Activated naive CD8-positive, alpha-beta T cell treated with anti-CD3 and anti-CD28 coated beads, Interleukin-2, amount 10 ng/mL, durations not matched to agents 7 days and 5 days (primary cell): ENCODE measurements at regions not wholly inside any gene's neighbourhood (a gene's known extent, or its start where the extent isn't known, plus 50 kb on each side); places are given as distances from the start of the nearest gene placed in this dataset.

Source experiments
- ATAC-seq: fragments of 150-1000 bp; cut with Tn5 transposase; one replicate; pipeline ENCODE4 v1.10.0; 2021; ENCODE audit warnings: low read depth, moderate library complexity
- POLR2A ChIA-PET: fragments of 350-600 bp; sonication (Branson Sonifier 250); formaldehyde crosslinking; loops from one replicate; lab custom pipeline; 2021; ENCODE audit warnings: antibody characterized with exemption; lab: Charles Lee
- DNase-seq: peaks from one replicate; pipeline ENCODE4 v3.0.0; 2021
- H3K27ac Mint-ChIP-seq: one replicate; pipeline ENCODE4 v1.8.0; 2022; ENCODE audit warnings: mild to moderate bottlenecking, mixed read lengths
- H3K27me3 Mint-ChIP-seq: one replicate; pipeline ENCODE4 v1.8.0; 2022; ENCODE audit warnings: mild to moderate bottlenecking, moderate library complexity, mixed read lengths
- H3K36me3 Mint-ChIP-seq: one replicate; pipeline ENCODE4 v1.8.0; 2021; ENCODE audit warnings: mild to moderate bottlenecking, mixed read lengths
- H3K4me1 Mint-ChIP-seq: one replicate; pipeline ENCODE4 v1.8.0; 2021; ENCODE audit warnings: mixed read lengths
- H3K4me3 Mint-ChIP-seq: one replicate; pipeline ENCODE4 v1.8.0; 2022; ENCODE audit warnings: mild to moderate bottlenecking, moderate library complexity, mixed read lengths
- H3K9me3 Mint-ChIP-seq: one replicate; pipeline ENCODE4 v1.8.0; 2021; ENCODE audit warnings: mixed read lengths

- H3K9me3 Mint-ChIP-seq, result no peaks in the 10 kb centered on the region
- H3K27me3 Mint-ChIP-seq, result no peaks in the 10 kb centered on the region
- no peak overlapping the region for H3K4me3 Mint-ChIP-seq
- no peaks in the 10 kb centered on the region for H3K4me1 Mint-ChIP-seq
- POLR2A ChIA-PET, result no interaction called here
- no peak overlapping the region for H3K27ac Mint-ChIP-seq
- DNase-seq (no peak), ATAC-seq (no peak)
- H3K36me3 Mint-ChIP-seq, result no peaks in the 10 kb centered on the region
These were observed 247.1 kb upstream of the SALL3 start for GRCh38 chr18:78732273-78733210.

- H3K4me1 Mint-ChIP-seq, result no peaks in the 10 kb centered on the region
- H3K4me3 Mint-ChIP-seq, result no peak overlapping the region
- H3K9me3 Mint-ChIP-seq, result peaks cover 2% of the 10 kb centered on the region
- H3K27ac Mint-ChIP-seq, result no peak overlapping the region
- ATAC-seq, result no peak
- H3K36me3 Mint-ChIP-seq, result no peaks in the 10 kb centered on the region
- H3K27me3 Mint-ChIP-seq, result no peaks in the 10 kb centered on the region
- no peak for DNase-seq
- POLR2A ChIA-PET, result no interaction called here
These were observed 245.6 kb upstream of the SALL3 start for GRCh38 chr18:78733762-78734613.

GRCh38 chr18:78734614-78734945 is 245.0 kb upstream of the SALL3 start:
- Mint-ChIP-seq H3K27ac (no peak overlapping the region), H3K27me3 (no peaks in the 10 kb centered on the region)

GRCh38 chr18:78735131-78736014 is 244.2 kb upstream of the SALL3 start:
- Mint-ChIP-seq H3K27me3 (no peaks in the 10 kb centered on the region), H3K4me3 (no peak overlapping the region), H3K27ac (no peak overlapping the region), H3K4me1 (no peaks in the 10 kb centered on the region), H3K9me3 (peaks cover 2% of the 10 kb centered on the region), H3K36me3 (no peaks in the 10 kb centered on the region)
- ATAC-seq, result no peak
- POLR2A ChIA-PET, result no interaction called here
- DNase-seq, result no peak

More at GRCh38 chr18:78734614-78734945, 245.0 kb upstream of the SALL3 start:
- Mint-ChIP-seq H3K9me3 (peaks cover 2% of the 10 kb centered on the region), H3K4me1 (no peaks in the 10 kb centered on the region), H3K4me3 (no peak overlapping the region), H3K36me3 (no peaks in the 10 kb centered on the region)
- POLR2A ChIA-PET, result no interaction called here
- DNase-seq, result no peak
- no peak for ATAC-seq

GRCh38 chr18:78736015-78736690 is 243.5 kb upstream of the SALL3 start:
- no peaks in the 10 kb centered on the region for H3K36me3 Mint-ChIP-seq
- H3K9me3 Mint-ChIP-seq, result peaks cover 2% of the 10 kb centered on the region
- no peak overlapping the region for H3K4me3 Mint-ChIP-seq
- DNase-seq (no peak), ATAC-seq (no peak)
- H3K27ac Mint-ChIP-seq, result no peak overlapping the region
- POLR2A ChIA-PET, result no interaction called here
- H3K4me1 Mint-ChIP-seq, result no peaks in the 10 kb centered on the region
- H3K27me3 Mint-ChIP-seq, result no peaks in the 10 kb centered on the region

- POLR2A ChIA-PET, result no interaction called here
- Mint-ChIP-seq H3K27ac (no peak overlapping the region), H3K4me3 (no peak overlapping the region), H3K36me3 (no peaks in the 10 kb centered on the region), H3K4me1 (no peaks in the 10 kb centered on the region), H3K9me3 (peaks cover 2% of the 10 kb centered on the region), H3K27me3 (no peaks in the 10 kb centered on the region)
- ATAC-seq (no peak), DNase-seq (no peak)
These were observed 242.4 kb upstream of the SALL3 start for GRCh38 chr18:78737006-78737915.

GRCh38 chr18:78738076-78738690 is 241.4 kb upstream of the SALL3 start:
- no peak overlapping the region for H3K4me3 Mint-ChIP-seq
- DNase-seq (no peak), ATAC-seq (no peak)
- no peak overlapping the region for H3K27ac Mint-ChIP-seq
- POLR2A ChIA-PET, result no interaction called here
- peaks cover 2% of the 10 kb centered on the region for H3K9me3 Mint-ChIP-seq
- H3K27me3 Mint-ChIP-seq, result no peaks in the 10 kb centered on the region
- no peaks in the 10 kb centered on the region for H3K4me1 Mint-ChIP-seq
- no peaks in the 10 kb centered on the region for H3K36me3 Mint-ChIP-seq

GRCh38 chr18:78739115-78739514 is 240.5 kb upstream of the SALL3 start:
- Mint-ChIP-seq H3K36me3 (no peaks in the 10 kb centered on the region), H3K9me3 (peaks cover 2% of the 10 kb centered on the region), H3K27ac (no peak overlapping the region), H3K4me1 (no peaks in the 10 kb centered on the region), H3K4me3 (no peak overlapping the region), H3K27me3 (no peaks in the 10 kb centered on the region)
- POLR2A ChIA-PET, result no interaction called here
- DNase-seq (no peak), ATAC-seq (no peak)

- H3K27me3 Mint-ChIP-seq, result peaks cover 2% of the 10 kb centered on the region
- H3K9me3 Mint-ChIP-seq, result peaks cover 2% of the 10 kb centered on the region
- H3K4me3 Mint-ChIP-seq, result no peak overlapping the region
- H3K4me1 Mint-ChIP-seq, result no peaks in the 10 kb centered on the region
- no peaks in the 10 kb centered on the region for H3K36me3 Mint-ChIP-seq
- no peak for DNase-seq
- no peak for ATAC-seq
- POLR2A ChIA-PET, result no interaction called here
- H3K27ac Mint-ChIP-seq, result no peak overlapping the region
These were observed 239.5 kb upstream of the SALL3 start for GRCh38 chr18:78739882-78740677.

GRCh38 chr18:78740876-78741275 is 238.7 kb upstream of the SALL3 start:
- Mint-ChIP-seq H3K27me3 (peaks cover 3% of the 10 kb centered on the region), H3K4me3 (no peak overlapping the region), H3K36me3 (no peaks in the 10 kb centered on the region), H3K27ac (no peak overlapping the region), H3K4me1 (no peaks in the 10 kb centered on the region), H3K9me3 (peaks cover 2% of the 10 kb centered on the region)
- ATAC-seq, result no peak
- POLR2A ChIA-PET, result no interaction called here
- no peak for DNase-seq
